ENCODE measurements at regions not wholly inside any gene's neighbourhood (a gene's known extent, or its start where the extent isn't known, plus 50 kb on each side); places are given as distances from the start of the nearest gene placed in this dataset.

DNA sequence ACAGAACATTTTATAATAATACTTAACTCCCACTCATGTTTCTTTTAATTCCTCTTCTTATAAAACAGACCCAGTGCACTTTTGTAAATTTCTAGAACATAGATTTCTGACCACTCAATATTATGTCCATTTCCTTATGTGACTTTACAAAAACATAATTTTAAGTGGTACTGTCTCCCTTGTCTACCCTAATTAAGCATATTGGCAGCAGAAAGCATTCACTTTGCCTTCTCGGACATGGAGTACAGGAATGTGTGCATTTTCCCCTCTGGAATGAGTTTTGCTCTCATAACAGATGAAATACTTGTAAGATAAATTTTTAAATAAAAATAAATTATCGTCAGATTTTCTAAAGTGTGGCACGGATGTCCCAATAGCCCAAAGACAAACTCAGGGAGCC is 129.5 kb upstream of the MDM1 start:
- no peaks in the 10 kb centered on the region for H3K4me1 ChIP-seq (ENCODE audit: control insufficient read depth, insufficient read depth, low read length, poor library complexity, severe bottlenecking)
- 83 to 100% methylated on average over 1 of the region's 3 CpGs for WGBS, 2 experiments (ENCODE audit: insufficient coverage in 2 of 2)
- no peaks in the 10 kb centered on the region for H3K9me3 ChIP-seq (ENCODE audit: control insufficient read depth, low read length)
- H3K27ac ChIP-seq (ENCODE audit: low read depth, low read length, severe bottlenecking) = no peak overlapping the region
- no peaks in the 10 kb centered on the region for H3K36me3 ChIP-seq (ENCODE audit: control insufficient read depth, insufficient read depth, low read length)
- H3K4me3 ChIP-seq (ENCODE audit: extremely low read depth, insufficient read depth, low read length, poor library complexity, severe bottlenecking) = no peak overlapping the region

- Histone ChIP-seq H3K4me1 (ENCODE audit: control insufficient read depth, insufficient read depth, low read length, poor library complexity, severe bottlenecking) (no peaks in the 10 kb centered on the region), H3K4me3 (ENCODE audit: extremely low read depth, insufficient read depth, low read length, poor library complexity, severe bottlenecking) (no peak overlapping the region), H3K36me3 (ENCODE audit: control insufficient read depth, insufficient read depth, low read length) (no peaks in the 10 kb centered on the region), H3K27ac (ENCODE audit: low read depth, low read length, severe bottlenecking) (no peak overlapping the region), H3K9me3 (ENCODE audit: control insufficient read depth, low read length) (no peaks in the 10 kb centered on the region)
- WGBS, 2 experiments (ENCODE audit: insufficient coverage in 2 of 2) = no CpG with 5 or more reads among the region's 4 CpGs
These were observed 130.6 kb upstream of the MDM1 start for GRCh38 chr12:68462803-68463202.

- H3K36me3 ChIP-seq (ENCODE audit: control insufficient read depth, insufficient read depth, low read length) = no peaks in the 10 kb centered on the region
- H3K27ac ChIP-seq (ENCODE audit: low read depth, low read length, severe bottlenecking) = no peak overlapping the region
- 95 to 100% methylated on average over 2 of the region's 2 CpGs for WGBS, 2 experiments (ENCODE audit: insufficient coverage in 2 of 2)
- no peak overlapping the region for H3K4me3 ChIP-seq (ENCODE audit: extremely low read depth, insufficient read depth, low read length, poor library complexity, severe bottlenecking)
- H3K9me3 ChIP-seq (ENCODE audit: control insufficient read depth, low read length) = no peaks in the 10 kb centered on the region
- H3K4me1 ChIP-seq (ENCODE audit: control insufficient read depth, insufficient read depth, low read length, poor library complexity, severe bottlenecking) = no peaks in the 10 kb centered on the region
These were observed 133.1 kb upstream of the MDM1 start for GRCh38 chr12:68465227-68465626.

GRCh38 chr12:68467514-68467913 is 135.4 kb upstream of the MDM1 start:
- Histone ChIP-seq H3K4me1 (ENCODE audit: control insufficient read depth, insufficient read depth, low read length, poor library complexity, severe bottlenecking) (no peaks in the 10 kb centered on the region), H3K36me3 (ENCODE audit: control insufficient read depth, insufficient read depth, low read length) (no peaks in the 10 kb centered on the region), H3K4me3 (ENCODE audit: extremely low read depth, insufficient read depth, low read length, poor library complexity, severe bottlenecking) (no peak overlapping the region), H3K27ac (ENCODE audit: low read depth, low read length, severe bottlenecking) (no peak overlapping the region), H3K9me3 (ENCODE audit: control insufficient read depth, low read length) (no peaks in the 10 kb centered on the region)
- 100% methylated on average over 2 of the region's 3 CpGs; no CpG with 5 or more reads in 1 of the 2 experiments for WGBS, 2 experiments (ENCODE audit: insufficient coverage in 2 of 2)

DNA sequence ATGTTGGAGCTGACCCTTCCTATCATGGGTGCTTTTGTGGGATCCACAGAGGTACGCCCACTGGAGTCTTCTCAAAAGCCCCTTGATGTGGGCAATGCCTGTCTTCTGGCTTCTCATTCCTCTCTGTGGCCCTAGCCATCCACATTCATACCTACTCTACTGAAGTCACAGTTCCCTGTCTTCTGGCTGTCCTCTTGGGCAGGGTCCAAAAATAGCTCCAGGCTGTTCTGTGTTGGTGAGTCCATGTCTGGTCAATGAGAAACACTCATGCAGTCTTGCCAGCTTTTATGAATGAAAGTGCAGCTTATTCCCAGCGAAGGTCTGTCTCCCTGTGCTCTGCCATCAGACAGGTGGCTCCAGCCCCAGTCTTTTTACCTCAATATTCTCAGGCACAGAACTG is 135.9 kb upstream of the MDM1 start:
- Histone ChIP-seq H3K9me3 (ENCODE audit: control insufficient read depth, low read length) (no peaks in the 10 kb centered on the region), H3K4me1 (ENCODE audit: control insufficient read depth, insufficient read depth, low read length, poor library complexity, severe bottlenecking) (no peaks in the 10 kb centered on the region), H3K36me3 (ENCODE audit: control insufficient read depth, insufficient read depth, low read length) (no peaks in the 10 kb centered on the region), H3K27ac (ENCODE audit: low read depth, low read length, severe bottlenecking) (no peak overlapping the region), H3K4me3 (ENCODE audit: extremely low read depth, insufficient read depth, low read length, poor library complexity, severe bottlenecking) (no peak overlapping the region)
- WGBS, 2 experiments (ENCODE audit: insufficient coverage in 2 of 2) = 85 to 90% methylated on average over 2 of the region's 2 CpGs

DNA sequence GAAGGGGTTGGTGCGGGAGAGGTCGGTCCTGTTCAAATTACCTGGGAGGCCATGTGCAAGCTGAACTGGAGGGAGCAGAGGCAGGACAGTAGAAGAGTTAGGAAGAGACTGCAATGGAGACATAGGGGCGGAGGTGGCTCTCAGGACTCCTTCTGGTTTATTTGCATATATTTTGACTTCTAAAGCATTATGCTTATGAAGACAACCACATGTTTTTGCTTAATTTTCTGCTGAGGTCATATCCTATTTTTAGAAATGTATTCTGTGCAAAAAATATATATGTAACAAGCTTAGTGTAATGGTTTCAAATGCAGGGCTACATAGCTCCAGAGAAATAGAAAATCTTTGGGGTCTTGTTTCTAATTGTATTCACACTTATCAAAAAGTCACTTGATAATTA is 137.0 kb upstream of the MDM1 start:
- Histone ChIP-seq H3K36me3 (ENCODE audit: control insufficient read depth, insufficient read depth, low read length) (no peaks in the 10 kb centered on the region), H3K27ac (ENCODE audit: low read depth, low read length, severe bottlenecking) (no peak overlapping the region), H3K4me1 (ENCODE audit: control insufficient read depth, insufficient read depth, low read length, poor library complexity, severe bottlenecking) (no peaks in the 10 kb centered on the region), H3K9me3 (ENCODE audit: control insufficient read depth, low read length) (no peaks in the 10 kb centered on the region), H3K4me3 (ENCODE audit: extremely low read depth, insufficient read depth, low read length, poor library complexity, severe bottlenecking) (no peak overlapping the region)
- 88% methylated on average over 2 of the region's 3 CpGs for WGBS, 2 experiments (ENCODE audit: insufficient coverage in 2 of 2)

GRCh38 chr12:68470664-68471328 is 138.6 kb upstream of the MDM1 start:
- Histone ChIP-seq H3K4me3 (ENCODE audit: extremely low read depth, insufficient read depth, low read length, poor library complexity, severe bottlenecking) (no peak overlapping the region), H3K9me3 (ENCODE audit: control insufficient read depth, low read length) (no peaks in the 10 kb centered on the region), H3K36me3 (ENCODE audit: control insufficient read depth, insufficient read depth, low read length) (no peaks in the 10 kb centered on the region), H3K4me1 (ENCODE audit: control insufficient read depth, insufficient read depth, low read length, poor library complexity, severe bottlenecking) (no peaks in the 10 kb centered on the region), H3K27ac (ENCODE audit: low read depth, low read length, severe bottlenecking) (no peak overlapping the region)
- 84 to 95% methylated on average over 2 to 3 of the region's 3 CpGs for WGBS, 2 experiments (ENCODE audit: insufficient coverage in 2 of 2)

- Histone ChIP-seq H3K27ac (ENCODE audit: low read depth, low read length, severe bottlenecking) (no peak overlapping the region), H3K4me1 (ENCODE audit: control insufficient read depth, insufficient read depth, low read length, poor library complexity, severe bottlenecking) (no peaks in the 10 kb centered on the region), H3K4me3 (ENCODE audit: extremely low read depth, insufficient read depth, low read length, poor library complexity, severe bottlenecking) (no peak overlapping the region), H3K9me3 (ENCODE audit: control insufficient read depth, low read length) (no peaks in the 10 kb centered on the region), H3K36me3 (ENCODE audit: control insufficient read depth, insufficient read depth, low read length) (no peaks in the 10 kb centered on the region)
- 83 to 100% methylated on average over 1 of the region's 5 CpGs for WGBS, 2 experiments (ENCODE audit: insufficient coverage in 2 of 2)
These were observed 136.1 kb upstream of the RAP1B start for GRCh38 chr12:68474467-68475204.

DNA sequence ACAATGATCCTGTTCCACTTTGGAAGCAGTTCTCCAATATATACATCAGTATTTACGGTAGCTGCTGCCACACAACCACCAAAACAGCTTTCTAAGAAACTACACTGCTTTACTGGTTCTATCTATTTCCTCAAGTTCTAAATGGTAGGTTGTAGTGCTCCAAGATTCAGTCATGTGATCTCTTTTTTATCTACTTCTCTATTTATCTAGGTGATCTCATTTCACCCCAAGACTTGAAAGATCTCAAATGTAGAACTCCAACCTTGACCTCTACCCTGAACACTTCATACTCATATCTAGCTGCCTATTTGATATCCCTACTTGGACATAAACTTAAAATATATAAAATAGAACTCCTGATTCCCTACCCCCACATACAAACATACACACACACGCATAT is 133.9 kb upstream of the RAP1B start:
- Histone ChIP-seq H3K9me3 (ENCODE audit: control insufficient read depth, low read length) (no peaks in the 10 kb centered on the region), H3K27ac (ENCODE audit: low read depth, low read length, severe bottlenecking) (no peak overlapping the region), H3K4me1 (ENCODE audit: control insufficient read depth, insufficient read depth, low read length, poor library complexity, severe bottlenecking) (no peaks in the 10 kb centered on the region), H3K36me3 (ENCODE audit: control insufficient read depth, insufficient read depth, low read length) (no peaks in the 10 kb centered on the region), H3K4me3 (ENCODE audit: extremely low read depth, insufficient read depth, low read length, poor library complexity, severe bottlenecking) (no peak overlapping the region)
- 83 to 96% methylated on average over 1 to 2 of the region's 2 CpGs for WGBS, 2 experiments (ENCODE audit: insufficient coverage in 2 of 2)

DNA sequence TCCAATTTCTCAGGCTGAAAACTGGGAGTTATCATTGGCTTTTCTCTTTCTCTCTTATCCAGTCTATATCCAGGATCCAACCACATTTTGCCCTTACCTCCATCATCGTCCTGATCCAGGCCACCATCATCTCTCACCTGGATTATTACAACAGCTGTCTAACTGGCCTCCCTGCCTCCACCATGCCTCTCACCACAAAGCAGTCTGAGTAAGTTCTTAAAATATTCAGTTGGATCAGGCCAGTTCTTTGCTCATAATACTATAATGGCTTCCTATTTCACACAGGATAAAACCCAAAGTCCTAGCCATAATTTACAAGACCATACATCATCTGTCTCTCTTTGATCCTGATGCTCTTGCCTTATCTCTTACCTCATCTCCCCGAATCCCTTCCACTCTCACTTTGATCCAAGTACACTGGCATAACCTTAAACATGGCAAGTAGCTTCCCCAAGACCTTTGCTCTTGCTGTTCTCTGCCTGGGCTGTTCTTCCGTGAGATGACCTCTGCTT is 133.4 kb upstream of the RAP1B start:
- Histone ChIP-seq H3K4me3 (ENCODE audit: extremely low read depth, insufficient read depth, low read length, poor library complexity, severe bottlenecking) (no peak overlapping the region), H3K9me3 (ENCODE audit: control insufficient read depth, low read length) (no peaks in the 10 kb centered on the region), H3K27ac (ENCODE audit: low read depth, low read length, severe bottlenecking) (no peak overlapping the region), H3K4me1 (ENCODE audit: control insufficient read depth, insufficient read depth, low read length, poor library complexity, severe bottlenecking) (no peaks in the 10 kb centered on the region), H3K36me3 (ENCODE audit: control insufficient read depth, insufficient read depth, low read length) (no peaks in the 10 kb centered on the region)
- 82 to 84% methylated on average over 3 of the region's 3 CpGs for WGBS, 2 experiments (ENCODE audit: insufficient coverage in 2 of 2)

DNA sequence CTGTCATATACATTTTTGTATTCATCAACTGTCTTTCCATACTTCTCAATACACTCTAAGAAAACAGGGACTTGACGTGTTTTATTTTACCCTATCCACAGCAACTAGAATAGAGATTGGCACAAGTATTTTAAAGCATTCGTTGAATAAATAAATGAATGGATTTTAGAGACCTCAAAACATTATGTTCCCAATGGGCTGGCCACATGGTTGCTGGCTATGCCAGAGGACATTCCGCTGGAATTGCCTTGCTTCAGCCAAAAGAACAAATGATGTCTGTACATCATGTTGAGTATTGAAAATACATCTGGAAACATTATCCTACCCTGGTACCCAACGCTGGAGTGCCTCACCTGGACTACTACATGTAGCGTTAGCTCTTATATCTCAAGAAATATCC is 132.8 kb upstream of the RAP1B start:
- H3K27ac ChIP-seq (ENCODE audit: low read depth, low read length, severe bottlenecking) = no peak overlapping the region
- 100% methylated on average over 1 of the region's 5 CpGs for WGBS, 2 experiments (ENCODE audit: insufficient coverage in 2 of 2)
- H3K9me3 ChIP-seq (ENCODE audit: control insufficient read depth, low read length) = no peaks in the 10 kb centered on the region
- no peaks in the 10 kb centered on the region for H3K36me3 ChIP-seq (ENCODE audit: control insufficient read depth, insufficient read depth, low read length)
- H3K4me3 ChIP-seq (ENCODE audit: extremely low read depth, insufficient read depth, low read length, poor library complexity, severe bottlenecking) = no peak overlapping the region
- H3K4me1 ChIP-seq (ENCODE audit: control insufficient read depth, insufficient read depth, low read length, poor library complexity, severe bottlenecking) = no peaks in the 10 kb centered on the region
